NCI-H82 (cell line): ENCODE measurements at regions not wholly inside any gene's neighbourhood (a gene's known extent, or its start where the extent isn't known, plus 50 kb on each side); places are given as distances from the start of the nearest gene placed in this dataset.
"Not testable (repeated sequence)": the region's sequence is repeated elsewhere in the genome, so short reads cannot be mapped to it uniquely, and the experiment has no call there.

Experiments
- DNase-seq: peaks from one replicate; lab custom pipeline; 2025; lab: John Stamatoyannopoulos, UW

DNA sequence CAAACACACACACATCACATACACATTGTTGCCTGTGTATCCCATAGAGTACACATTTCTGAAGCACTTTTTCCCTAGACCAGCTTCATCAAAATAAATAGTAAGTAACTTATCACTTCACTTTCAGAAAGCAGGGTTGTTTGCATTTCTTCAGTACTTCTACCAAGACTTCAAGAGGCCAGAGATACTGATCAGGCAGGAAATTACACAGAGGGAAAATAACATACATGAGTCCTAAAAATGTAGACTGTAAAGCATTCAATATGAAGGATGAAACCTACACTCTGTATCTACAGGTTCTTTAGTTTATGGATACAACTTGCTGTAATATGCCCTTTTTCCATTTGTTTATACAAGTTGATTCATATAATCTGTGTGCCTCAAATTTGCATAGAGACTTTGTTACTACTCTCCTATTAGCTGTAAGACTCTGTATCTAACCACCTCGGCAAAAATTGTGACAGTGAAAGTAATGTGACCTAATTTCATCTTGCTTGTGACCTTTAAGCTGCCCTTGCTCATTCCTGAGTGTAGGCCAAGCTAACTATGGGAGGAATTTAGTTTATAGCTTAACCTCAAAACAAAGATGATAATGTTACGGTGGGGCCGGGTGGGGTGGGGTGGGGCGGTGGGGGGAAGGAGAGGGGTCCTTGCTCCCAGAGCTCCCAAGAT lies 228.9 kb upstream of the SPOPL start:
- no peak for DNase-seq

- not testable (repeated sequence) for DNase-seq
Observed at GRCh38 chr2:138273280-138273679, 228.3 kb upstream of the SPOPL start.

DNA sequence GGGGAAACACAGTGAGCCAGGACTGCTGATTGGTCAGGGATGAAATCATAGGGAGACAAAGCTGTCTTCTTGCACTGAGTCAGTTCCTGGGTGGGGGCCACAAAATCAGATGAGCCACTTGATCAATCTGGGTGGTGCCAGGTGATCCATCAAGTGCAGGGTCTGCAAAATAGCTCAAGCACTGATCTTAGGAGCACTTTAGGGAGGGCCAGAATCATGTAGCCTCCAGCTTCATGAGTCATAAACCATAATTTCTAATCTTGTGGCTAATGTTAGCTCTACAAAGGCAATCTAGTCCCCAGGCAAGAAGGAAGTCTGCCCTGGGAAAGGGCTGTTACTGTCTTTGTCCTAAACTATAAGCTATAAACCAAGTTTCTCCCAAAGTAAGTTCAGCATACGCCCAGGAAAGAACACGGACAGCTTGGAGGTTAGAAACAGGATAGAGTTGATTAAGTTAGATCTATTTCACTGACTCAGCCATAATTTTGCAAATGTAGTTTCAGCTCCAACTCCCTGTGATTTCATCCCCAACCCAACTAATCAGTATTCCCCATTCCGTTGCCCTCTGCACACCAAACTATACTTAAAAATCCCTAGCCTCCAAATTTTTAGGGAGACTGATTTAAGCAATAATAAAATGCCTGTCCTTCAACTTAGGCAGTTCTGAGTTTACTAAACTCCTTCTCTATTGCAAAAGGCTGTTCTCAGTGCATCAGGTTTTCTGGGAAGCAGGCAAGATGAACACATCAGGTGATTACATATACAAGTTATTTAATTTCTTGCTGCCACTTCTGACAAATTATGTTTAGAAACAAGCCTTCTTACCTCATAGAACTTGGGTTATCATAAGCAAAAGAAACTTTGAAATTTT lies 226.9 kb upstream of the SPOPL start:
- no peak for DNase-seq

GRCh38 chr2:138275292-138275690 lies 226.3 kb upstream of the SPOPL start:
- peak; percentile 16 for DNase-seq

DNA sequence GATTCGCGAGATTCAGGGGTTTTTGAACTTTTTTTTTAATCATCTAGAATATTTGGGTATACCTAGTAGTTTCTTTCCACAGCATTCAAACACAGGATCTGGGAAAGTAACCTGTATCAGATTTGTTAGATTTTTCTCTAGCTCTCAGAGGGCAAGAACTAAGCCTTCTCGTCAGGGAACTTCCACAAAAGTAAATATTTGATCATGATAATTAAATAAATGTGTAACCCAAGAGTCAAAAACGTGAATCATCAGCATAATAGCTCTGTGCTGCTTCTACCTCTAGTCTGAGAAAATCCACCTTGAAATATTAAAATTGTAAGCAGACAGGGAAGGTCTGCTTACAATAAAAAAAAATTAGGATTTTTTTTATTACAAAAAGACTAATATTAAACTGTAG lies 225.7 kb upstream of the SPOPL start:
- no peak for DNase-seq

DNA sequence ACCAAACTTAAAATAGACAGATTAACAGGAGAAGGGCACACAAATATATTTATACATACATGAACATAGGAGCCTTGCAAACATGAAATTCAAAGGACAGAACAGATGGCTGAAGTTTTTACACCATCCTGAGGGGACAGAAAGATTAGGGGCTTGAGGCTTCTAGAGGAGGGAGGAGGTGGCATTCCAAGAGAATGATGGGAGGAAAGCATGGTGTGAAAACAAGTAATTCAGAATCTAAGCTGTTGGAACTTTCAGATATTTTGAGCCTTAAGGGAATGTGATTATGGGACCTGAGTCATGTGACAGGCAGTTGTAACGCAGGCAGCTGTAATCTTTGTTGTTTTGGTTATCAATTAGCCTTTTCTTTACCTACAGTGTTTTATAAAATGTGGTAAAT lies 225.2 kb upstream of the SPOPL start:
- peak; percentile 79 for DNase-seq

GRCh38 chr2:138277062-138277461 lies 224.5 kb upstream of the SPOPL start:
- peak; percentile 26 for DNase-seq

GRCh38 chr2:138279871-138280270 lies 221.7 kb upstream of the SPOPL start:
- DNase-seq: no peak

DNA sequence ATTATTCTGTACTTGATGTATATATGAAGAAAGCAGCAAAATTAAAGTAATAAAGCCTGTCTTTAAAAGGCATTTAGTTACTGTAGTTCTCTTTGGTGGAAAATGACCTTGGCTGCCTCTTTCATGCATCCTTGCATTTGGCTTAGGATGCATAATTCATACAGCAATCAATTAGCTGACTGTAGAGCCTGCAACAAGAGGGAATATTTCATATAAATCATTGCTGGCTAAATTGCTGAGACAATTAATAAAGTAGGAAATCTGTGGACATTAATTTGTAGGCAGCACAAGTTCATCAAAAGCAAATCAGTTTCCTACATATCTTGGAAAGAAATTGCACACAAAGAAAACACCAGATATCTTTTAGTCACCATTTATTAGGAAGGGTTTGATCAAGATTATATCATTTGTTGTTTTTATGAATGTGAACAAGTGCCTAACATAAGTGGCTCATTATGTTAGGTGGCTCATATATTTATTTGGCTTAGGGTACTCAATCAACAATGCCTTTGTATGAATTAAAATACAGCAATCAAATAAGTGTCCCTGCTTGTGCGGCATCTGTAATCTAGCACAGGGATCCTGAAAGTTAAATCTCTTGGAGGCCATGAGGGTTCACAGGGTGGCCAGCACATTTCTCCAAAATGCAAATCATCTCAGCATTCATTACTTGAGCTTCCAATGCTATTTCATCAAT lies 220.4 kb upstream of the SPOPL start:
- DNase-seq: no peak

DNA sequence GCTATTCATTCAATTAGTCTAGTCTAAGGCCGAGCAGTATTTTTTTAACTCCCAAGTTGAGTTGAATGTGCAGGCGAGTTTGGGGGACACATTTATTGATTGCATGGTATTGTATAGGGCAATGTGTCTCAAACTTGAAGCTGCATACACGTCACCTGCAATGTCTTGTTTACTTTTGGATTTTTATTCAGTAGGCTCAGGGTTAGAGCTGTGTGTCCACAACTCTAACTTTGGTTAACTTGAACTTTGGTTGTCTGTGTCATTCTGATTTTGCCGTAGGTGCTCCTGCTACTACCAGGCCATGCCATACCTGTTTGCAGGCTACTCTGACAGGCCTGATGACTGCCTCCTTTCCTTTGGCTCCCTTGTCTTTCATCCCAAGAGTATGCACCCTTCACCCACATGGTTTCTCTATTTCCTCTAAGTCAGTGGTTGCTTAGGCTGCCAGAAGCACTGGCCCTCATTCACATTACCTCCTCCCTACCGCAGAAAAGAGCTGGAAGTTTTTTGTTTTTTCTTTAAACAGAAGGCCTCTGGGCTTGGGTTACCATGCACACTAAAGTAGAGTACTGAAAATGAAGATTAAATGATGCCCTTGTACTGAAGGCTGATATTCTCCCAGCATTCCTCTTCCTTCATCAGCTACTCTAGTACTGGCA lies 219.4 kb upstream of the SPOPL start:
- no peak for DNase-seq

- no peak for DNase-seq
Observed at GRCh38 chr2:138291805-138292204, 209.8 kb upstream of the SPOPL start.

DNA sequence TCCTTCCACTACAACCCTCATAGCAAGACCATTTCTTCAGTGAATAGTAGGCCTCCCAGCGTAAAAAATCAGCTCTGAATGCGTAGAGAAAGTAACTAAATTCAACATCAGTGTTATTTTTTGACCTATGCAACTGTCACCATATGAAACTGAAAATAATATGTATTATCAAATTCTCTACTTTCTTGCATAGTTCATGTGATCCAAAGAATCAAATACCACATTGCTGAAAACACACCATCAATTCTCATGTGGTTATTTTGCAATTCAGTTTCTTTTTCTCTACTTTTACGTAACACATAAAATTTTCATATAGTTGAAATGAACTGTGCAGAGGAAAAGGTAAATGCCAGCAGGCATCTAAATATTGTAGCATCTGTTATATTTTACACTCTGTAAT lies 208.5 kb upstream of the SPOPL start:
- no peak for DNase-seq

DNA sequence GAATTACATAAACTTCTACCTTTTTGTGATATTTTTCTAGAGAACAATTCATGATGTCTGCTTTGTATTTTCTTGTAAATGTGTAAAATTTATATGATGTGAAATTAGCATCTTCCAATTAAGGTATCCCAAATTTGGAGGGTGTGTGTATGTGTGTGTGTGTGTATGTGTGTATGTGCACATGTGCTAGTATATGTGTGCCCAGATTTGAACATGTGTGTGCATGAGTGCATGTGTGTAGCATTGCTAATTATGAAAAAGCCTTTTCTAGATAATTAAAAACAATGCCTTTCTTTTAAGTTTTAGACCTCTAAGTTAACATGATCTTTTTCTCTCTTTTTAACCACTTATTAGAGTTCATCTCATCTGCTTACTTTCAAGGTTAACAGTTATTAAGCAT lies 208.0 kb upstream of the SPOPL start:
- no peak for DNase-seq

DNA sequence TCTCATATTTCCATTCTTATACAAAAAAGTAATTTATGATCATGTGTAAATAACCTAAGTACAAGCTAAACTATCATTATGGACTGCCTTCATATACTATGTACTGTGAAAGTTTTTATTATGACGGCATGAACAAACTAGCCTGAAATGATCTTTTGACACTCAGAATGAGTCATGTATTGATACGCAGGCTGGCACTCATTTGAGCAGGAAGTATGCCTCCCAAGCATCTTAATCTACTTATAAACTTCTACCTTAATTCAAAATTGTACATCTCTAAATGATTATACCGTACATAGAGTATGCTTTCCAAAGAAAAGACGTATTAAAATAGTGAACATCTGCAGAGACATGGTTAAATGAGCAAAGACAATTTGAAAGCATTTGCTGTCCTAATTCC lies 207.1 kb upstream of the SPOPL start:
- no peak for DNase-seq

GRCh38 chr2:138296365-138296764 lies 205.2 kb upstream of the SPOPL start:
- DNase-seq: no peak

- DNase-seq: no peak
Observed at GRCh38 chr2:138298120-138298814, 203.3 kb upstream of the SPOPL start.

- DNase-seq: no peak
Observed at GRCh38 chr2:138298900-138299299, 202.7 kb upstream of the SPOPL start.

DNA sequence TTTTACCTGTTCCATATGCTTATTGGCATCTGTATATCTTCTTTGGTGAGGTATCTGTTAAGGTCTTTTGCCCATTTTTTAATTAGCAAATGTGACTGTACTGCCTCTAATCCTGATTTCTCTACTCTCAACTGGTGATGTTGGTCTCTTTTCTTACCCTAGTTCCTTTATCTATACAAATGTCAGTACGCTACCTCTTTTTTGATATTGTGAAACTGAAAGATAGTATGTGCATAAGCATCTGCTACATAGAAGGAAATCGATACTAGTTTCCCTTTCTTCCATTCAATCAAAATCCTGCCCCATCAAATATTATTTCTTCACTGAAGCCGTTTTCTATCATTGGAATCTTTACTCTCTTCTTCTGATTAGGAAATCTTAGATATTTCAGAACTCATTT lies 194.9 kb upstream of the SPOPL start:
- DNase-seq: no peak

GRCh38 chr2:138307099-138307498 lies 194.5 kb upstream of the SPOPL start:
- DNase-seq: no peak

DNA sequence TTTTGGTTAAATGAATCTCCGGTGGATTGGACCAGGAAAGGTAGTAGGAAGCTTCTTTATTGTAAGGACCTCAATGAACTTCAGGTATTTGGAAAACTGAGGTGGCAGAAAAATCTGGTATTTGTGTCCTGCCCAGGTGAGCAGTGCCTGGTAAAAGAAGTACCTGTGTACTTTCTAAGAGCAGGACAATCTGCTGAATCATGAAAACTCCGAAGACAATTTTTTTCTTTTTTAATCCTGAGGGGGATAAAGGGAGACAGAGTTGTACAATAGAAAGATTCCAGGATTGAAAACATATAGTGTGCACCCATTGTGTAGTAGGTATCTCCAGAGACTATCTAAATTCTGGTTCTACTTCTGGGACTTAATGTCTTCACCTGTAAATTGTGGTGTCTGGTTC lies 191.8 kb upstream of the SPOPL start:
- DNase-seq: no peak

- no peak for DNase-seq
Observed at GRCh38 chr2:138312061-138312460, 189.5 kb upstream of the SPOPL start.

GRCh38 chr2:138315619-138316018 lies 186.0 kb upstream of the SPOPL start:
- DNase-seq: not testable (repeated sequence)
